H1 (cell line): ENCODE measurements at regions not wholly inside any gene's neighbourhood (a gene's known extent, or its start where the extent isn't known, plus 50 kb on each side); places are given as distances from the start of the nearest gene placed in this dataset.

ENCODE experiments used
- CTCF ChIP-seq, 3 experiments: IDR thresholded peaks; 1 replicate in 2 of 3; 2 replicates in 1 of 3; pipeline versions ENCODE4 v1.5.1 to v1.6.1; 2011; ENCODE audit warnings: low read length in 3 of 3, mild to moderate bottlenecking in 3 of 3, inconsistent platforms in 2 of 3, low read depth in 1 of 3, moderate library complexity in 1 of 3; ENCODE audit not compliant: insufficient read depth in 1 of 3; ENCODE audit errors: control extremely low read depth in 1 of 3
- JUND ChIP-seq: IDR thresholded peaks from 2 replicates; pipeline ENCODE4 v1.6.1; 2011; ENCODE audit warnings: mild to moderate bottlenecking, improper control_type of control experiment, low read length
- POLR2A ChIP-seq, 2 experiments: IDR thresholded peaks; 1 replicate in 1 of 2; 2 replicates in 1 of 2; pipeline ENCODE4 v1.6.1; 2011; ENCODE audit warnings: low read depth in 2 of 2, low read length in 2 of 2, mild to moderate bottlenecking in 2 of 2; ENCODE audit errors: control extremely low read depth in 1 of 2

DNA sequence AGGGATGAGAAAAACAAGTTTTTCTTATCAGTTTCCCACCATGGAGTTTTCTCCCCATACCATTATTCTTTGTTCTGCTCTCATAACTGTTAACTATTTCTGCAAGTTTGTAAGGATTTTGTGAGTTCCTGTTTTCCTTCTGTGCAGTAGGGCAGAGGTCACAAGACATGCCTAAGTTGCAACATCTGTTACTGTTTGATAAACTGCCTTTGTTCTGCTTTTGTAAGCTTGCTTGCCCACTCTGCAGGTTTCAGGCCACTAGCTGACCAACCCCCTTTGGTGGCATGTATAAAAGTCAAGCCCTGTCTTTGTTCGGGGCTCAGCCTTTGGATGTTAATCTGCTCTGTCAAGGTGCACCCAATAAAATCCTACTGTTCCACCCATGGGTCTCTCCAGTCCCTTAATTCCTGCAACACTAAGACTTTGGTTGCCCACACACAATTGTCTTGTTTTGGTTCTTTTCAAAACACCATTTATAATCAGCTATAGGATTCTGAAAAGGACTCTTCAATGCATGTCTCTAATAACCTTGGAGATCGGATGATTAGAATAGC is 545.4 kb downstream of the CDH9 start:
- no peak for TF ChIP-seq CTCF (IDR thresholded peaks at IDR 0.05; ENCODE audit: control extremely low read depth in 1 of 3, insufficient read depth in 1 of 3, low read depth in 1 of 3, low read length in 3 of 3)
- no peak for TF ChIP-seq JUND
- TF ChIP-seq POLR2A (IDR thresholded peaks at IDR 0.05; ENCODE audit: control extremely low read depth in 1 of 2, low read depth in 2 of 2, low read length in 2 of 2) = no peak
